ENCODE measurements at regions not wholly inside any gene's neighbourhood (a gene's known extent, or its start where the extent isn't known, plus 50 kb on each side); places are given as distances from the start of the nearest gene placed in this dataset.

DNA sequence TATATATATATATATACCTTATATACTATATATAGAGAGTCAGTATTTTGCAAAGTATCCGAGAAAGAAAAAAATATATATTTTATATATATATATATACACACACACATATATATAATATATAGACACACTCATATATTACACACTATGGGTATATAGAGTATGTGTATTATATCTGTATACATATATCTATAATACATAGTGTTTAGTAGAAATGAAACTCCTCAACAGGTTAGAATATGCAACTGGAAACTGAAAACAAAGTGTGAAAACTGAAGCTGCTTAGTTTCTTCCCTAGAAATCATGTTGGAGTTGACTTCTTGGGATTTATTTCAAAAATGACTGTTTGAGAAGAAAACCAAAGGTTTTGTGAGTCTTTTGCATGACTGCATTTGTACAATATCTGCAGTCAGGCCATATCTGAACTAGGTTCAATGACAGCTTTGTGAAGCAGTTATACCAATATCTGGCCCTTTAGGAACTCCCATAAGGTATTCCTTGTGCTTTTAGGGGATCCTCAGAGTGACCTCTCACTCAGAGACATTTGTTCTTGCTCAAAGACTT is 284.1 kb downstream of the CASP12 start:
- H3K4me1 Mint-ChIP-seq, result peaks cover 17% of the 10 kb centered on the region
- H3K36me3 Mint-ChIP-seq, result peaks cover 27% of the 10 kb centered on the region
- H3K4me3 Mint-ChIP-seq, result no peak overlapping the region
- no peak for DNase-seq (ENCODE audit: low spot score)
- H3K27ac Mint-ChIP-seq, result no peak overlapping the region
- TF ChIP-seq, protein P1, sequence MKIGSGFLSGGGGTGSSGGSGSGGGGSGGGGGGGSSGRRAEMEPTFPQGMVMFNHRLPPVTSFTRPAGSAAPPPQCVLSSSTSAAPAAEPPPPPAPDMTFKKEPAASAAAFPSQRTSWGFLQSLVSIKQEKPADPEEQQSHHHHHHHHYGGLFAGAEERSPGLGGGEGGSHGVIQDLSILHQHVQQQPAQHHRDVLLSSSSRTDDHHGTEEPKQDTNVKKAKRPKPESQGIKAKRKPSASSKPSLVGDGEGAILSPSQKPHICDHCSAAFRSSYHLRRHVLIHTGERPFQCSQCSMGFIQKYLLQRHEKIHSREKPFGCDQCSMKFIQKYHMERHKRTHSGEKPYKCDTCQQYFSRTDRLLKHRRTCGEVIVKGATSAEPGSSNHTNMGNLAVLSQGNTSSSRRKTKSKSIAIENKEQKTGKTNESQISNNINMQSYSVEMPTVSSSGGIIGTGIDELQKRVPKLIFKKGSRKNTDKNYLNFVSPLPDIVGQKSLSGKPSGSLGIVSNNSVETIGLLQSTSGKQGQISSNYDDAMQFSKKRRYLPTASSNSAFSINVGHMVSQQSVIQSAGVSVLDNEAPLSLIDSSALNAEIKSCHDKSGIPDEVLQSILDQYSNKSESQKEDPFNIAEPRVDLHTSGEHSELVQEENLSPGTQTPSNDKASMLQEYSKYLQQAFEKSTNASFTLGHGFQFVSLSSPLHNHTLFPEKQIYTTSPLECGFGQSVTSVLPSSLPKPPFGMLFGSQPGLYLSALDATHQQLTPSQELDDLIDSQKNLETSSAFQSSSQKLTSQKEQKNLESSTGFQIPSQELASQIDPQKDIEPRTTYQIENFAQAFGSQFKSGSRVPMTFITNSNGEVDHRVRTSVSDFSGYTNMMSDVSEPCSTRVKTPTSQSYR (CRISPR knock-in tag; IDR thresholded peaks at IDR 0.05), result no peak
- TF ChIP-seq GABPB1 (CRISPR knock-in tag; IDR thresholded peaks at IDR 0.05), result no peak
- no peak for TF ChIP-seq ZNF512 (CRISPR knock-in tag; IDR thresholded peaks at IDR 0.05; ENCODE audit: borderline replicate concordance)
- no peak for TF ChIP-seq ZNF671 (CRISPR knock-in tag; IDR thresholded peaks at IDR 0.05)
- TF ChIP-seq, protein P2, sequence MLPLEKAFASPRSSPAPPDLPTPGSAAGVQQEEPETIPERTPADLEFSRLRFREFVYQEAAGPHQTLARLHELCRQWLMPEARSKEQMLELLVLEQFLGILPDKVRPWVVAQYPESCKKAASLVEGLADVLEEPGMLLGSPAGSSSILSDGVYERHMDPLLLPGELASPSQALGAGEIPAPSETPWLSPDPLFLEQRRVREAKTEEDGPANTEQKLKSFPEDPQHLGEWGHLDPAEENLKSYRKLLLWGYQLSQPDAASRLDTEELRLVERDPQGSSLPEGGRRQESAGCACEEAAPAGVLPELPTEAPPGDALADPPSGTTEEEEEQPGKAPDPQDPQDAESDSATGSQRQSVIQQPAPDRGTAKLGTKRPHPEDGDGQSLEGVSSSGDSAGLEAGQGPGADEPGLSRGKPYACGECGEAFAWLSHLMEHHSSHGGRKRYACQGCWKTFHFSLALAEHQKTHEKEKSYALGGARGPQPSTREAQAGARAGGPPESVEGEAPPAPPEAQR (CRISPR knock-in tag; IDR thresholded peaks at IDR 0.05), result no peak
- no peak for TF ChIP-seq PRDM15 (CRISPR knock-in tag; IDR thresholded peaks at IDR 0.05)
- no peak for TF ChIP-seq USF2 (CRISPR knock-in tag; IDR thresholded peaks at IDR 0.05)
- TF ChIP-seq CREM (CRISPR knock-in tag; IDR thresholded peaks at IDR 0.05), result no peak
- no peak for TF ChIP-seq ETV6 (CRISPR knock-in tag; IDR thresholded peaks at IDR 0.05)
- no peak for TF ChIP-seq CDX4 (CRISPR knock-in tag; IDR thresholded peaks at IDR 0.05; ENCODE audit: borderline replicate concordance)
- TF ChIP-seq E2F5 (CRISPR knock-in tag; IDR thresholded peaks at IDR 0.05), result no peak
- no peak for TF ChIP-seq TEAD1 (CRISPR knock-in tag; IDR thresholded peaks at IDR 0.05)
- TF ChIP-seq JUN (CRISPR knock-in tag; IDR thresholded peaks at IDR 0.05), result no peak
- no peak for TF ChIP-seq TEAD4 (CRISPR knock-in tag; IDR thresholded peaks at IDR 0.05)
- TF ChIP-seq ELF4 (CRISPR knock-in tag; IDR thresholded peaks at IDR 0.05; ENCODE audit: low read depth), result no peak
- TF ChIP-seq, protein P3, sequence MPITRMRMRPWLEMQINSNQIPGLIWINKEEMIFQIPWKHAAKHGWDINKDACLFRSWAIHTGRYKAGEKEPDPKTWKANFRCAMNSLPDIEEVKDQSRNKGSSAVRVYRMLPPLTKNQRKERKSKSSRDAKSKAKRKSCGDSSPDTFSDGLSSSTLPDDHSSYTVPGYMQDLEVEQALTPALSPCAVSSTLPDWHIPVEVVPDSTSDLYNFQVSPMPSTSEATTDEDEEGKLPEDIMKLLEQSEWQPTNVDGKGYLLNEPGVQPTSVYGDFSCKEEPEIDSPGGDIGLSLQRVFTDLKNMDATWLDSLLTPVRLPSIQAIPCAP (CRISPR knock-in tag; IDR thresholded peaks at IDR 0.05), result no peak
- no peak for TF ChIP-seq JAZF1 (CRISPR knock-in tag; IDR thresholded peaks at IDR 0.05)
- ChIA-PET CTCF (interaction anchor here (1.0 to 1.2 kb wide), 2 partner anchors 8 to 83 kb away, joined by 3 read pairs; no protein-coding TSS in a partner anchor), POLR2A (no interaction called here)
- H3K27me3 Mint-ChIP-seq (ENCODE audit: low read depth), result no peaks in the 10 kb centered on the region; the same call in 1 of the 2 replicates
- H3K9me3 Mint-ChIP-seq, result peaks cover 27% of the 10 kb centered on the region
- no peak for ATAC-seq
